LNCaP clone FGC (cell line): ENCODE measurements at regions not wholly inside any gene's neighbourhood (a gene's known extent, or its start where the extent isn't known, plus 50 kb on each side); places are given as distances from the start of the nearest gene placed in this dataset.
A peak's percentile ranks its signal among the peaks of the same experiment; 100 is the strongest.

Experiments used
- DNase-seq: peaks from one replicate; pipeline ENCODE4 v3.0.0-alpha.2; 2011; ENCODE audit warnings: low read depth
- H3K4me3 ChIP-seq: 2 replicates; pipeline ENCODE4 v1.5.1; 2011; ENCODE audit warnings: mild to moderate bottlenecking, low read depth, low read length, control low read depth
- TF ChIP-seq, protein P1 (sequence below): IDR thresholded peaks from 2 replicates; pipeline ENCODE4 v1.5.1; 2012; ENCODE audit warnings: mild to moderate bottlenecking; ENCODE audit not compliant: control insufficient read depth, insufficient read depth; ENCODE audit errors: extremely low read depth

DNA sequence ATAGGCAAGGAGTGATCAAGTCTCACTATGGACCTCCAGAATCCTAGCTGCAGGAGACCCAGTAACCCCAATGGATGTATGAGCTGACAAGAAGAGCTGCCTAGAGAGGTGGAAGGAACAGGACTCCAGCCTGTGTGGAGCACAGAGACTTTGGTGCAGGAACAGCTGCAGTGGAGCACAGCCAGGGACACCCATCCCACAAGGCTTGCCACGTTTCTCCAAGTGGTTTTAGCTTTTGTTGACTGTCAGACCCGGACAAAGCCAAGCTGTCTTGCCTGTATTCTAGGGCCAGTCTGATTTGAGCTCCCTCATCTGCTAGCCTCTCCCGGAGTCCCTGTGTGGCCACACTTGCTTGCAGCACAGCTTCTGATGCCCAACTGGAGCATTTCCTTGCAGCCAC lies 224.7 kb downstream of the CHRM2 start:
- no peak for DNase-seq
- H3K4me3 ChIP-seq, result no peak overlapping the region
- TF ChIP-seq, protein P1, sequence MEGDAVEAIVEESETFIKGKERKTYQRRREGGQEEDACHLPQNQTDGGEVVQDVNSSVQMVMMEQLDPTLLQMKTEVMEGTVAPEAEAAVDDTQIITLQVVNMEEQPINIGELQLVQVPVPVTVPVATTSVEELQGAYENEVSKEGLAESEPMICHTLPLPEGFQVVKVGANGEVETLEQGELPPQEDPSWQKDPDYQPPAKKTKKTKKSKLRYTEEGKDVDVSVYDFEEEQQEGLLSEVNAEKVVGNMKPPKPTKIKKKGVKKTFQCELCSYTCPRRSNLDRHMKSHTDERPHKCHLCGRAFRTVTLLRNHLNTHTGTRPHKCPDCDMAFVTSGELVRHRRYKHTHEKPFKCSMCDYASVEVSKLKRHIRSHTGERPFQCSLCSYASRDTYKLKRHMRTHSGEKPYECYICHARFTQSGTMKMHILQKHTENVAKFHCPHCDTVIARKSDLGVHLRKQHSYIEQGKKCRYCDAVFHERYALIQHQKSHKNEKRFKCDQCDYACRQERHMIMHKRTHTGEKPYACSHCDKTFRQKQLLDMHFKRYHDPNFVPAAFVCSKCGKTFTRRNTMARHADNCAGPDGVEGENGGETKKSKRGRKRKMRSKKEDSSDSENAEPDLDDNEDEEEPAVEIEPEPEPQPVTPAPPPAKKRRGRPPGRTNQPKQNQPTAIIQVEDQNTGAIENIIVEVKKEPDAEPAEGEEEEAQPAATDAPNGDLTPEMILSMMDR, result no peak

DNA sequence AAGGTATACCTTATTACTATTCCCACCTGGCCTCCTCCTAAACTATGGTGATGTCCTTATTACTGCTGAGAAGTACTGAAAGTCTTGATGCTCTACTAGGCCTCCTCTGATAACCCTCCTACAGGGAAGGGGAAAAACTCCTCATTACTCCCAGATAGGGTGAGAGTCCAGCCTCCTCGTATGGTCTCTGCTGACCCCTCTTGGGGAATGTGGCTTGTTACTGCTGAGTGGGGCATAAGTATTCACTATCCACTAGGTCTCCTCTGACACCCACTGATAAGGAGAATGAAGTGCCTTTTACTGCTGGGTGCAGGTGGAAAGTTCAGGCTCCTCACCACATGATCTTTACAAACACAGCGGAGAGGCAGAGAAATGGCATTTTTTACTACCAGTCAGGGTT lies 222.9 kb downstream of the CHRM2 start:
- no peak overlapping the region for H3K4me3 ChIP-seq
- TF ChIP-seq, protein P1, result peak; percentile 27
- DNase-seq, result no peak

DNA sequence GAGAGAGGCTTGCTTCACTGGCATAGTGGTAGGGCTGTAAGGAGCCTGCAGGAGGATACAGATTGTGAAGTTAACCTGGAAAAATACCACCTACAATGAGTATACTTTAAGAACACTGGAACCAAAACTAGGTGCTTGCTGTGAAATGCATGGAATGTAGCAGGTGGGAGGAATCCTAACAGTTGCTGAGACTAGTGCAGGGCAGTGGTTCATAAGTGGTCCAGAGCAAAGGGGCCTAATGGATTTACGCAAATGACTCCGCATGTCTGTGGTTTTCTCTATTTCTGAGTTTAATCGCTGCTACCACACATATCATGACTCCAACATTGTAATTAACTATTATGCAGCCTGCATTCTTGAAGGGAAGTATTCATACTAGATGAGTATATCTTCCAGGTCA lies 218.4 kb downstream of the CHRM2 start:
- TF ChIP-seq, protein P1, result no peak
- DNase-seq, result no peak
- H3K4me3 ChIP-seq, result no peak overlapping the region

DNA sequence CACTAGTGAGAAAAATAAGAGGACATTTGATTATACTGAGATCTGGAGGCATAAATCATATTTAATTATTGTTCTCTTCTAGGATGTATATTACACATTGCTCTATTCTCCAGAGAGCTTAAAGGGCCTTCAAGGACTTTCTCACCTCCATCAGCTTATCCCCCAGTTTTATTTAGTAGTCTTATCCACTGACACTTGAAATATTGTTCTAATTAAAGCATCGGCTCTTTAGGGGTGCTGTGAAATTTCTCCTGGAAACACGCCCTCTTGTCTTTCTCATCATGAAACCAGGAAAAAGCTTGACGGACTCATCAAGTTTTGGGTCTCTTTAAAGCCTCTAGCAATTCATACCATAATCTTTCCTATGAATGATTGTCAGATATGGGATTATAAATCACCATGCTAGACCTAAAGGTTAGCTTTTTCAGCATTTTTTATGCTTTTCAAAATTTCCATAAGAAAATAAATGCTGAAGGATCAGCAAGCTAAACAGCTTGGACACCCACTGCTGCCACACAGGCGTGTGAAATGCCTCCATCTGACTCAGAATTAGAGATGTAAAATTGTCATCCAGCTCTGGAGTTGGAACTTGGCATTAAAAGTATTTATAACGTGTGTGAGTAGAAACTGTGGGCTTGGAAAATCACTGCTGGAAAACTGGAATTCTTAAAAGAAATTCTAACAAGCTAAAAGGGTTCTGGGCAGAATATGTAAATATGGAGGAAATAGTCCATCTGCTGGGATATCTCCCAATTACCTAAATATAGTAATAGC lies 216.3 kb downstream of the CHRM2 start:
- DNase-seq, result no peak
- TF ChIP-seq, protein P1, result no peak
- H3K4me3 ChIP-seq, result no peak overlapping the region

DNA sequence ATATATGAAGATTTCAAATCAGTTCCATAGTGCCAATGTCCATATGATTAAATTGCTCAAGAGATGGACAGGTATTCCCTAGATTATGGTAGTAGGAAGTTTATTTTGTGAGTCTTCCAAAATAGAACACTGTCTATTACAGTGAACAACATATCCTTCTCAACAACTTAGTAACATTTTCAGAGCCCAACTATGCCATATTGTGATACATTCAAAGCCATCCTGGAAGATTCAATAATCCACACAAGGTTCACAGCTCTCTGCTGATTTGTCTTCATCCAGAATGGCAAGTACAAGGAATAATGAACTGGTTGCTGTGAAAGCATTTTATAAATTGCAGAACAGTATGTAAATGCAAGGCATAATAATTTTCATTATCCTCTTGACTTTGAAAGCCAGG lies 213.9 kb downstream of the CHRM2 start:
- no peak overlapping the region for H3K4me3 ChIP-seq
- no peak for DNase-seq
- TF ChIP-seq, protein P1, result no peak

DNA sequence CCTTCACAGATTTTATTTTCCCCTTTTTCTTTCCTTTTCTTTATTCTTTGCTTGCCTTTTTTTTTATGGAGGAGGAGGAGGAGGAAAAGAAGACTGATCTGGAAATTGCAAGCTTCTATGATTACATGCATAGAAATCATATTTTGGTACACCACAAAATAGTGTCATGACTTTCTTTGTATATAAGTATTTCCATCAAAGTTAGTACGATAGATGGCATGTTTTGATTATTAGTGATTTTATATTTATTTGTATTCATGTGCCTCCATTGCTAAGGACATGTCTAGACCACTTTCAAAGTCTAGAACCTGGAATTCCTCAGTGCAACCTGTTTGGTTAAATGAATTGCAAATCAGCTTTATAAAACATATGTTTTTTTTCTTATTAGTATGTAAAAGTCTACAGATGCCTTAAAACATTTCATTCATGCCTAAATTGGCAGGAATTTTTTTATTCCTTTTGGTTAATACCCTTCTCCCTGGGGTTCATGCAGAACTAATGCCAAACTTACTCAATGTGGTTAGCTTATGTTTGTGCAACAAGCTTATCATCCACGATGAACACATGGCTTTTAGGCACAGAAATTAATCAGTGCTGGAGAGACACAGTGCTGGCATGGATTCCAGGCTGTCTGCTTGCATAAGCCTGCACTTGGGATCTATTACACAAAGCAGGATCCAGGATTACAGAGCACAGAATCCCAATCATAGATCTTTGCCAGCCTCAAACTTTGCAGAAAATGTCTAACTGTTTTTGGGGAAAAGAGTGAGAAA lies 213.1 kb downstream of the CHRM2 start:
- TF ChIP-seq, protein P1, result no peak
- H3K4me3 ChIP-seq, result no peak overlapping the region
- DNase-seq, result no peak
